ENCODE measurements at regions not wholly inside any gene's neighbourhood (a gene's known extent, or its start where the extent isn't known, plus 50 kb on each side); places are given as distances from the start of the nearest gene placed in this dataset.

DNA sequence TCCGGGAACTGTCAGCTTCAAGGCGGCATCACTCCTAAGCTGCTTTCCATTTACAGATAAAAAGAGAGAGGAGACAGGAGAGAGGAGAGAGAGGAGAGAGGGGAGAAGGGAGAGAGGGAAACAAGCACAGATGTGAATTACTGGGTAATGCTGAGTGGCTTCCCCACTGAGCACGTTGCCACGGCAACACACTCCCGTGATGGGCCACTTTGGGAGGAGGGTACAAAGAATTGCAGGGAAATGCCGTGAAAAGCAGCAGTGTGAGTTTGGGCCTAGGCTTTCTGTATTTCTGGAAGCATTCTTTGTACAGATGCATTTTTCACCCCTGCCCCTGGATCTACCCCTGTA, 128.0 kb upstream of the IRF2BP2 start:
- in situ Hi-C loops (cut with HindIII; ENCODE audit: low pct_unique_long_range_greater_than_20kb, low sequenced_read_pairs): no loop called here
- no peak for TF ChIP-seq JUND (IDR thresholded peaks at IDR 0.05; ENCODE audit: low read depth)
- no peak for DNase-seq (ENCODE audit: low read depth in 1 of 2, low spot score in 1 of 2)

DNA sequence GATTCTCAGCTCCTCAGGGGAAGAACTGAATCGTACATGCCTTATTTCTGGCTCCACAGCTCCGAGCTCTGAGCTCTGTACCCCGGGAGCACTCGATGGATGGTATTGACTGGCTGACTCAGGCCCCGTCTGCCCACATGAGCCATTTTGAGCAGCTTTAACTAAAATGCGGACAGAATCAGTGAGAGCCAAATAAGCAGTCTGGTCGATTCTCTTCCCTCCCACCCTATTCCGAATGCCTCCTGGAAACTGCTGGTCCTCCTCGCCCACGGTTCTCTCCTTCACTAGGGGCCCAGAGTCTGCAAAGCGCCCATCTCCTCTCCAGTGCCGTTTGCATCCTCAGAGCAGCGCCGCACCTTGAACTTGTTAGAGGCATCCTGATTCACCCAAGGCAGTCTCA, 125.9 kb upstream of the IRF2BP2 start:
- in situ Hi-C loops (cut with HindIII; ENCODE audit: low pct_unique_long_range_greater_than_20kb, low sequenced_read_pairs): no loop called here
- no peak for TF ChIP-seq JUND (IDR thresholded peaks at IDR 0.05; ENCODE audit: low read depth)
- no peak for DNase-seq (ENCODE audit: low read depth in 1 of 2, low spot score in 1 of 2)

DNA sequence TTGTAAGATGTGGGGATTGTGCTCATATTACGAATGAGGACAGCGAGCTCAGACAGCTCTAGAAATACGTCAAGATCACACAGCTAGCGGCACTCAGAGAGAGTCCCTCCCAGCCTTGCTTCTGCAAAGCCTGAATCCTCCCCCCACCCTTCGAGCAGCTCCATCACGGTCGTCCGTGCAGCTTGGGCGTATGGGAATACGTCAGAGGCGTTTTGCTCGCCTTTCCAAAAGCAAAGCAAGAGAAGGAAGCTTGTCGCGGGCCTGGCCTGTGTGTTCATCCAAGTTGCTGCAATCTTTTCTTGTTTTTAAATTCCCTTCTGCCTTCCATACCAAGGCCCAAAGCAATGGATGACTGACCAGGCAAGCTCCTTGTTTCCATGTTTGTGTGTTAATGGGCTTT, 125.5 kb upstream of the IRF2BP2 start:
- DNase-seq (ENCODE audit: low read depth in 1 of 2, low spot score in 1 of 2): no peak
- in situ Hi-C loops (cut with HindIII; ENCODE audit: low pct_unique_long_range_greater_than_20kb, low sequenced_read_pairs): no loop called here
- no peak for TF ChIP-seq JUND (IDR thresholded peaks at IDR 0.05; ENCODE audit: low read depth)

DNA sequence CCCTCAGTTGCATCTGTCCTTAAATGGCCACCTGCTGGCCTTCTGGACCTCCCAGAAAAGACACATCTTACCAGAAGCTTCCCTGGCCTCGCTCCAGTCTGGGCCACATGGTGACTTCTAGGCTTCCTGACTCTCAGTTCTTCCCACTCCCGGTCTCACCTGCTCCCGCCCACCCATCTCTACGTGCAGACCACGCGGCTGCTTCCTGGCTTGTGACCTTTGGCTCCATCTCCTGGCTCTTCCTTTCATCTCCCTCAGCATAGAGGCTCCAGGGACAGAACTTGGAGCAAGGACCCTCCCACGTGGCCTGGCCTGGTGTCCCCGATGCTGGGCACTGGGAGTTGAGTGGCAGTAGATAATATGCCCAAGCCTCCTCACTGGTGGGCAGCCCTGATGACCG, 124.9 kb upstream of the IRF2BP2 start:
- in situ Hi-C loops (cut with HindIII; ENCODE audit: low pct_unique_long_range_greater_than_20kb, low sequenced_read_pairs): no loop called here
- DNase-seq (ENCODE audit: low read depth in 1 of 2, low spot score in 1 of 2): no peak
- TF ChIP-seq JUND (IDR thresholded peaks at IDR 0.05; ENCODE audit: low read depth): no peak

DNA sequence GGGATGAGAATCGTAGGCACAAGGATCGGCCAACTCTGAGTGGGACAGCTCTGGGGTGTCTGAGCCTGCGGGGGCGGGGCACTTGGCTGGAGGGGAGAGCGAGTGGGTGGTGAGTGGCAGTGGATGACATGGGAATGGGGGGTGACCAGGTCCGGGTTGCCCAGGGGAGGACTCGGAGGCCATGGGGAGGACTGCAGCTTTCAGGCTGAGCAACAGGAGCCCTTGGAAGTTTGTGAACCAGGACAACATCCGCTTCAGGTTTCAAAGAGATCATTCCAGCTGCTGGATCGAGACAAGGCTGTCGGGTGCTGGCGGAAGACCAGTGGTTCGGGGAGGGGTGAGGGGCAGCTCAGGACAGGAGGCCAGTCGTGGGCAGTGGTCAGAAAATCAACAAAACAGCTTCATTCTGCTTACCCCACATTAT, 124.4 kb upstream of the IRF2BP2 start:
- in situ Hi-C loops (cut with HindIII; ENCODE audit: low pct_unique_long_range_greater_than_20kb, low sequenced_read_pairs): no loop called here
- no peak for TF ChIP-seq JUND (IDR thresholded peaks at IDR 0.05; ENCODE audit: low read depth)
- no peak for DNase-seq (ENCODE audit: low read depth in 1 of 2, low spot score in 1 of 2)

DNA sequence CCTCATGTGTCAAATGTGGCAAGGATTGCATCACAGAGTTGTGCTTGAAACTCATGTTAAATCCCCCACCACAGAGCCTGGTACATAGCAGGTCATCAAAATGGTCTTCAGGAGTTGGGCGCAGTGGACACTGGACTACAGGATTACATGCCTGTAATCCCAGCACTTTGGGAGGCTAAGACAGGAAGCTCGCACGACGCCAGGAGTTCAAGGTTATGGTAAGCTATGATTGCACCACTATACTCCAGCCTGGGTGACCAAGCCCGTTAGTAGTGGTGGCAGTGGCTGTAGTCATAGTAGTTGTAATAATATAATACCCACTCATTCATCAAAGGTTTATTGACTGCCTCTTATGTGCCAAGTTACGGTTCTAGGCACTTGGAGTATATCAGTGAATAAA, 123.4 kb upstream of the IRF2BP2 start:
- in situ Hi-C loops (cut with HindIII; ENCODE audit: low pct_unique_long_range_greater_than_20kb, low sequenced_read_pairs): no loop called here
- no peak for DNase-seq (ENCODE audit: low read depth in 1 of 2, low spot score in 1 of 2)
- no peak for TF ChIP-seq JUND (IDR thresholded peaks at IDR 0.05; ENCODE audit: low read depth)

DNA sequence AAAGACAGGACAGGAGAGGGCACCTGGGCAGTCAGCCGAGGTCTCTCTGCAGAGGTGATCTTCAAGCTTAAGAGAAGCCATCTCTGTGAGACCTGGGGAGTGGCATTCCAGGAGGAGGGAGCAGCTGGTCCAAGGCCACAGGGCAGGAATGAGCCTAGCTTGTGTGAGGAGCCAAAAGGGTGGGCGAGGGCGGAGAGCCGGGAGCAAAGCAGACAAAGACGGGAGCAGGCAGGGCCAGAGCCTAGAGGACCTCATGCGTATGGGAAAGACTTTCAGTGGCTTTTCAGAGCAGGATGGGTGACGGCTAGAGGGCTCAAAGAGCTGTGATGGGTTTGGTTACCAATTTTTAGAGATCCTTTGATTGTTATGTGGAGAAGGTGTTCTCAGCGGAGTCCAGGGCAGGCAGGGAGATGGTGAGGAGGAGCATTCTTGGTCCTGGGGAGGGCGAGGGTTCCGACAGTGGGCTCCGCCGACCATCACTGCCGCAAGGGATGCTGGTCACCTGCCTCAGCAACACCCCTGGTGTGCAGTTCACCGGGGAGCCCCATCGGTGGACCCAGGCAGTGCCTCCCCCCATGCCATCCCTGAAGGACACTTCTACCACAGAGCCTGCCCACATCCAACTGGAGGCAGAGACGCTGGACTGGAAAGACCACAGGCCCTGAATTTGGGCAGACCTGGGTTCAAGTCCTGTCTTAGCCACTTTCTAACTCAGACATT, 122.9 kb upstream of the IRF2BP2 start:
- in situ Hi-C loops (cut with HindIII; ENCODE audit: low pct_unique_long_range_greater_than_20kb, low sequenced_read_pairs): no loop called here
- no peak for DNase-seq (ENCODE audit: low read depth in 1 of 2, low spot score in 1 of 2)
- no peak for TF ChIP-seq JUND (IDR thresholded peaks at IDR 0.05; ENCODE audit: low read depth)

DNA sequence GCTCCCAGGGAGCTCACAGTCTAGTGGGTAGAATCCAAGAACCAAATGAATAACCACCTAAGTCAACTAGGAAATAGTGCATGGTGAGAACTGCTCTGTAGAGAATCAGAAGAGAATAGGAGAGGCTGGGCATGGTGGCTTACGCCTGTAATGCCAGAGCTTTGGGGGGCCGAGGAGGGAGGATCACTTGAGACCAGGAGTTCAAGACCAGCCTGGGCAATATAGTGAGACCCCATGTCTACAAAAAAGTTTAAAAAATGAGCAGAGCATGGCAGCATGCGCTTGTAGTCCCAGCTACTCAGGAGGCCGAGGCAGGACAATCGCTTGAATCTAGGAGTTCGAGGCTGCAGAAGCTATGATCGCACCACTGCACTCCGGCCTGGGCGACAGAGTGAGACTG, 122.3 kb upstream of the IRF2BP2 start:
- DNase-seq (ENCODE audit: low read depth in 1 of 2, low spot score in 1 of 2): no peak
- TF ChIP-seq JUND (IDR thresholded peaks at IDR 0.05; ENCODE audit: low read depth): no peak
- in situ Hi-C loops (cut with HindIII; ENCODE audit: low pct_unique_long_range_greater_than_20kb, low sequenced_read_pairs): no loop called here

DNA sequence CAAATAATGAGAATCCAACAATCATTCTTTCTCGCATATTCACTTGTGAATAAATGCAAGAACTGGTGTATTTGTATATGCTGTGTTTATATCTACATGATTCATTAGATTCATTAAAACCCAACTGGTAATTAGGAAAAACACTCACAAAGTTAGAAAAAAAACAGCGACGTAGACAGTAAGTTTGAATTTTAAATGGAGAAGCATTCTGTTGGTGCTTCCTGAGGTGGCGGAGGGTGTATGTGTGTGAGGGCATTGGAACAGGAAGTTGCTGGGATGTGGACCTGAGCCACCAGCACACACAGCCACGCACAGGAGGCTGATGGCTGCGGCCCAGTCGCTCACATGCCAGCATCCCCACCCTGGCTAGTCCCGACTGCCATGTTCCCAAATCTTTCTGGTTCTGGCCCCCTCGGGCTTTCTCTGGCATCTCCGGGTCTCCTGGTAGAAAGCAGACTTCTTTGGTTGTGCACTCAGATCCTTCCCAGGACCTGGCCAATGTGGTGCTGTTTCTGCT, 121.6 kb upstream of the IRF2BP2 start:
- TF ChIP-seq JUND (IDR thresholded peaks at IDR 0.05; ENCODE audit: low read depth): no peak
- in situ Hi-C loops (cut with HindIII; ENCODE audit: low pct_unique_long_range_greater_than_20kb, low sequenced_read_pairs): no loop called here
- no peak for DNase-seq (ENCODE audit: low read depth in 1 of 2, low spot score in 1 of 2)

DNA sequence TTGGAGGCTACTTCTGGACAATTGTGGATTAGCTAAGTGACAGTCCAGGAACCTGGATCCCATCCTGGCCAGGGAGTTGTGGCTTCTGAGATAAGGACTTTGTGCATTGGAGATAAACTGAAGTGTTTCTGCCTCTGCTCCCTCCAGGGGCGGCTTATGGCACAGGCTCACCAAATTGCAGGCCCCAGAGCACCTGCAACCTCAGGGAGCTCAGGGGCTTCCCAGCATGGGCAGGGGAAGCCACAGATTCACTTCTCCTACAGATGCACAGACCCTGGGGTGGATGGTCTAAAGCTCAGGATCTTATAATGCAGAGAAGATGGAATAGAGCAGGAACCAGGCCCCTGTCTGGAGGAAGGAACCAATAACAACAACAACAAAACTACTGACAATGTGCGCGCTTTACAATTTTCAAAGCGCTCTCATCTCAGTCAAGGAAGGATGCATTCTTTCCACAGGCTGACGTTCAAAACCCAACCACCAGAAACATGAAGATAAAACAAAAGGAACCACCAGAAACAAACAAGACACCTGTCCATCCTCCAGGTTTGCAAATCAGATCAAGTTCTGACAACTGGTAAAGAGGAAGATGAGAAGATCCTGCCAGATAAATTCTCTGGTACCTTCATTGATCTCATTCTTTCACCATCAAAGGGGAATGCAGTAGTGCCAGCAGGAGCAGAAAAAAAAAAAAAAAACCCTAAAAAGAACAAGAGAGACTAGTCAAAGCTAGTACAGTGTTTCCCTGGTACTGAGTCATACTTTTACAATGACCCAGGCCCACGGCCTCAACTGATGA, 121.0 kb upstream of the IRF2BP2 start:
- TF ChIP-seq JUND (IDR thresholded peaks at IDR 0.05; ENCODE audit: low read depth): no peak
- in situ Hi-C loops (cut with HindIII; ENCODE audit: low pct_unique_long_range_greater_than_20kb, low sequenced_read_pairs): no loop called here
- no peak for DNase-seq (ENCODE audit: low read depth in 1 of 2, low spot score in 1 of 2)

DNA sequence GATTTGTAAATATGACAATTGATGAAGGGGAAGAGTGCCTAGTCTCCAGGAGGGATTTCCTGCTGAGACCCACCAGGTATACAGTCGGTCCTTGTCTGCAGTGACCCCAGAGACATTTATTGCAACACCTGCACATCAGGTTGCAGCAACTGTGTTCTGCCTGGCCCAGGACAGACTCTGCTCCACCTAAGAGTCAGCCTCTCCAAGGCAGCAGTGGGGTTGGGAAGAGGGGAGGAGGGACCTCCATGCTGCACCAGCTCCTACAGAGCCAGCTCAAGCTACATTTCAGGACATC, 120.4 kb upstream of the IRF2BP2 start:
- no peak for DNase-seq (ENCODE audit: low read depth in 1 of 2, low spot score in 1 of 2)
- in situ Hi-C loops (cut with HindIII; ENCODE audit: low pct_unique_long_range_greater_than_20kb, low sequenced_read_pairs): no loop called here

DNA sequence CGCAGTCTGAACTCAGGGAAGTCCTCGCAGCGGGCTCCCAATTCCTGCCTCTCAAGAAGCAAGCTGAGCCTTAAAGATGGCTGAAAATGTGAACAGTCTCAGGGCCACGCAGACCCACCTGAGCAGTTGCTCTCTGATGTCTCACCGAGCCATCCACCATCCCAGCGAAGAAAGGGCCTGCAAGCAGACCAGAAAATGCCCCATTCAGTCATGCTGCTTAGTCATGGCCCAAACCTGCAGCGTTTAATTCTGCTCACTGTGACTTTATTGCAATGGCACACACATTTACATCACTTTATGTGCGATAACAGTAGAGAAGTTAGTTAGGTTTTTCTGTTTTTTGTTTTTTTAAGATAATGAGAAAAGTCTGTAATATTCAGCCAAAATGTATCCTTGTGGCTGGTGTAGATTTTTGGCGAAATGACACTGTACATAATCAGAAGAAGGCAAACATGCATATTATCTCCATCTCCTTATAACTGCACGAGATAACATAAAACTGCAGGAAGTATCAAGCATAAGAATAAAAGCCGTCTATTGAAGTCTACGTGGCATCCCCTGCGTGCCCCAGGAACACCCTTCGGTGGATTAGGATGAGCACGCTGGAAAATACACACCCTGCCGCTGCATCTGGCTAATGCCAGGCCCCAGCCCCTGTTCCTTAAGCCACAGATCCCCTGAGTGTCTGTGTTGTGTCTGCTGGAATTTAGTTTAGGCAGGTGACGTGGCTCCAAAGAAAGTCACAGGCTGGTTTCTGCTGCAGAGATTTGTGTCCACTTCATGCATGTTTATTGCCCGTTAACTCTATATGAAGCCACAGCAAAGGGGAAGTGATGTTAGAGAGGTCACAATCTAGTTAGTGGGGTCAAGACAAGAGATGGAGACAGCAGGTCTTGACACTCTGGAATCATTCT, 119.8 kb upstream of the IRF2BP2 start:
- in situ Hi-C loops (cut with HindIII; ENCODE audit: low pct_unique_long_range_greater_than_20kb, low sequenced_read_pairs): no loop called here
- TF ChIP-seq JUND (IDR thresholded peaks at IDR 0.05; ENCODE audit: low read depth): no peak
- no peak for DNase-seq (ENCODE audit: low read depth in 1 of 2, low spot score in 1 of 2)

More for the DNA sequence above, 120.4 kb upstream of the IRF2BP2 start:
- TF ChIP-seq JUND (IDR thresholded peaks at IDR 0.05; ENCODE audit: low read depth): no peak

DNA sequence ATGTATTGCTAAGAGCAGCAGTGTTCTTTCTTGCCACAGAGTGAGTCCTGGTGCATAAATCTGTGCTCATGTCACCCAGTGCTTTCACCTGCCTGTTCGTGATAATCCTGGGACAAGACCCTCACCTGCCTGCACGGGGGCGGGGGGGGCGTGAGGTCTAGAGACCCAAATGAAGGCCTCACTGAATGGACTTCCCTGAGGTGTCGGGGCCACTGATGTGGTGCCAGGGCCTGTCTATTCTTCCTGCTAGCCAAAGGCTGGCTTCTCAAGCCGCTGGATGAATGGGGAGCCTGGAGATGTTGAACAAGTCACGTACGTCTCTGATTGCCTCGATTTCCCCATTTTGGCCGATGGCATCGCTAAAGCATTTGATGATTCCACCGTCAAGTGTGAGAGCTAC, 118.8 kb upstream of the IRF2BP2 start:
- in situ Hi-C loops (cut with HindIII; ENCODE audit: low pct_unique_long_range_greater_than_20kb, low sequenced_read_pairs): no loop called here
- DNase-seq (ENCODE audit: low read depth in 1 of 2, low spot score in 1 of 2): no peak

More for the DNA sequence above, 118.8 kb upstream of the IRF2BP2 start:
- TF ChIP-seq JUND (IDR thresholded peaks at IDR 0.05; ENCODE audit: low read depth): no peak
